MCF 10A (cell line): ENCODE measurements at regions not wholly inside any gene's neighbourhood (a gene's known extent, or its start where the extent isn't known, plus 50 kb on each side); places are given as distances from the start of the nearest gene placed in this dataset.

Experiments
- BruUV-seq: library from RNA; stranded (reverse); fragments of 400-500 nt; replicated peaks from 2 replicates; lab custom pipeline; 2021; lab: Mats Ljungman, UMichigan
- CTCF ChIA-PET: fragments of 300-600 bp; sonication (Branson Sonifier 250); formaldehyde crosslinking; extraction: SDS; loops from one replicate; lab custom pipeline; 2021; ENCODE audit warnings: antibody characterized with exemption, inconsistent platforms; lab: Yijun Ruan, JAX
- POLR2A ChIA-PET: fragments of 300-600, 350-650 bp; sonication (Branson Sonifier 250); formaldehyde crosslinking; extraction: SDS; loops from one replicate; lab custom pipeline; 2020; ENCODE audit warnings: antibody characterized with exemption, inconsistent platforms; lab: Yijun Ruan, JAX
- DNase-seq: peaks from one replicate; pipeline ENCODE4 v3.0.0-alpha.2; 2018; ENCODE audit not compliant: unreplicated experiment
- H3K27ac Mint-ChIP-seq: one replicate; pipeline ENCODE4 v1.8.0; 2022; ENCODE audit warnings: mild to moderate bottlenecking, low read depth, mixed read lengths; ENCODE audit not compliant: unreplicated experiment
- H3K27me3 Mint-ChIP-seq: one replicate; pipeline ENCODE4 v1.8.0; 2022; ENCODE audit warnings: mixed read lengths; ENCODE audit not compliant: insufficient read depth, unreplicated experiment
- H3K36me3 Mint-ChIP-seq: one replicate; pipeline ENCODE4 v1.8.0; 2022; ENCODE audit warnings: mild to moderate bottlenecking, moderate library complexity, mixed read lengths; ENCODE audit not compliant: insufficient read depth, unreplicated experiment
- H3K4me1 Mint-ChIP-seq: one replicate; pipeline ENCODE4 v1.8.0; 2022; ENCODE audit warnings: mixed read lengths; ENCODE audit not compliant: insufficient read depth, unreplicated experiment
- H3K4me3 Mint-ChIP-seq: one replicate; pipeline ENCODE4 v1.8.0; 2022; ENCODE audit warnings: mild to moderate bottlenecking, moderate library complexity, mixed read lengths; ENCODE audit not compliant: unreplicated experiment
- H3K9me3 Mint-ChIP-seq: one replicate; pipeline ENCODE4 v1.8.0; 2022; ENCODE audit warnings: mixed read lengths; ENCODE audit not compliant: unreplicated experiment
- intact Hi-C: fragments of 100-400 bp; cut with micrococcal nuclease; formaldehyde crosslinking; loops from 2 replicates; pipeline ENCODE4 v1.14.1; 2022
- TF ChIP-seq, protein P1 (sequence below): fragments of 200-600 bp; IDR thresholded peaks from one replicate; pipeline ENCODE4 v1.8.0; 2022; ENCODE audit warnings: antibody characterized with exemption, mild to moderate bottlenecking; ENCODE audit not compliant: unreplicated experiment

- no peaks in the 10 kb centered on the region for H3K36me3 Mint-ChIP-seq
- no peak overlapping the region for H3K27ac Mint-ChIP-seq
- ChIA-PET CTCF (interaction anchor here (0.5 to 2.1 kb wide), 4 partner anchors 168 to 388 kb away, joined by 3 to 7 read pairs (median 4); no protein-coding TSS in a partner anchor), POLR2A (interaction anchor here (0.9 to 1.4 kb wide), 2 partner anchors 10 to 11 kb away, joined by 3 to 4 read pairs; no protein-coding TSS in a partner anchor)
- no peak overlapping the region for H3K4me3 Mint-ChIP-seq
- peak; percentile 27 for DNase-seq
- H3K4me1 Mint-ChIP-seq, result peaks cover 24% of the 10 kb centered on the region
- H3K9me3 Mint-ChIP-seq, result peaks cover 7% of the 10 kb centered on the region
- intact Hi-C loops, result no loop called here
- H3K27me3 Mint-ChIP-seq, result no peaks in the 10 kb centered on the region
- TF ChIP-seq, protein P1, sequence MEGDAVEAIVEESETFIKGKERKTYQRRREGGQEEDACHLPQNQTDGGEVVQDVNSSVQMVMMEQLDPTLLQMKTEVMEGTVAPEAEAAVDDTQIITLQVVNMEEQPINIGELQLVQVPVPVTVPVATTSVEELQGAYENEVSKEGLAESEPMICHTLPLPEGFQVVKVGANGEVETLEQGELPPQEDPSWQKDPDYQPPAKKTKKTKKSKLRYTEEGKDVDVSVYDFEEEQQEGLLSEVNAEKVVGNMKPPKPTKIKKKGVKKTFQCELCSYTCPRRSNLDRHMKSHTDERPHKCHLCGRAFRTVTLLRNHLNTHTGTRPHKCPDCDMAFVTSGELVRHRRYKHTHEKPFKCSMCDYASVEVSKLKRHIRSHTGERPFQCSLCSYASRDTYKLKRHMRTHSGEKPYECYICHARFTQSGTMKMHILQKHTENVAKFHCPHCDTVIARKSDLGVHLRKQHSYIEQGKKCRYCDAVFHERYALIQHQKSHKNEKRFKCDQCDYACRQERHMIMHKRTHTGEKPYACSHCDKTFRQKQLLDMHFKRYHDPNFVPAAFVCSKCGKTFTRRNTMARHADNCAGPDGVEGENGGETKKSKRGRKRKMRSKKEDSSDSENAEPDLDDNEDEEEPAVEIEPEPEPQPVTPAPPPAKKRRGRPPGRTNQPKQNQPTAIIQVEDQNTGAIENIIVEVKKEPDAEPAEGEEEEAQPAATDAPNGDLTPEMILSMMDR, result no peak
- BruUV-seq, result no TSS peak
These were observed 86.3 kb upstream of the PELI1 start for GRCh38 chr2:64230540-64230939.

GRCh38 chr2:64232266-64232665, 88.0 kb upstream of the PELI1 start:
- TF ChIP-seq, protein P1, result no peak
- H3K9me3 Mint-ChIP-seq, result peaks cover 7% of the 10 kb centered on the region
- H3K4me3 Mint-ChIP-seq, result no peak overlapping the region
- CTCF ChIA-PET, result interaction anchor here (0.6 to 1.4 kb wide), 2 partner anchors 9 to 49 kb away, joined by 3 read pairs; no protein-coding TSS in a partner anchor
- POLR2A ChIA-PET, result no interaction called here
- peaks cover 20% of the 10 kb centered on the region for H3K4me1 Mint-ChIP-seq
- BruUV-seq, result no TSS peak
- intact Hi-C loops, result no loop called here
- no peak for DNase-seq
- no peak overlapping the region for H3K27ac Mint-ChIP-seq
- H3K36me3 Mint-ChIP-seq, result no peaks in the 10 kb centered on the region
- no peaks in the 10 kb centered on the region for H3K27me3 Mint-ChIP-seq

DNA sequence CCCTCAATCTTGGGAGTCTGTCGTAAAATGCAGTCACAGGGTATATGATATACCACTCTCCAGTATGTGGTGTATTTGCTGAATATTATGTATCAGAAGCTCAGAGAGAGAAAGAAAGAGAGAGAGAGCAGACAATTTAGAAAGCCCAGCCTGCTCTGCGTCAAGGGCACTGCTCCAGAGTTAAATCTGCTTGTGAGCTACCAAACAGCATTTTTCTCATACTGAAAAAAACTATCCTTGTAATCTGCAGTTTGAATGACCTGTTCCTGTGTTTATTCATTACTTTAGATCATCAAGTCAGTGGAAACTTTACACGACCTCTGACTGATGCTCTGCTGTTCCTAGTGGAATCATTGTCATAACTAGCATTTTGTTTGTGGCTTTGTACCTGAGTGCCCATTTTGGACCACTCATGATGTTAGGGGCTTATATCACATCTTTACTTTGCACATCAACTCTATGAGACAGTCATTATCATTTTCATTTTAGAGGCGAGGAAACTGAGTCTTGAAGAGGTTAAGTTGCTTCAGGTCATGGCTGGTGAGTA, 89.2 kb upstream of the PELI1 start:
- no peak overlapping the region for H3K4me3 Mint-ChIP-seq
- peaks cover 7% of the 10 kb centered on the region for H3K9me3 Mint-ChIP-seq
- ChIA-PET POLR2A (no interaction called here), CTCF (interaction anchor here (0.6 to 1.0 kb wide), 2 partner anchors 11 to 58 kb away, joined by 3 read pairs; no protein-coding TSS in a partner anchor)
- H3K36me3 Mint-ChIP-seq, result no peaks in the 10 kb centered on the region
- H3K4me1 Mint-ChIP-seq, result peaks cover 13% of the 10 kb centered on the region
- intact Hi-C loops, result no loop called here
- BruUV-seq, result no TSS peak
- TF ChIP-seq, protein P1, result no peak
- DNase-seq, result no peak
- no peak overlapping the region for H3K27ac Mint-ChIP-seq
- H3K27me3 Mint-ChIP-seq, result no peaks in the 10 kb centered on the region

DNA sequence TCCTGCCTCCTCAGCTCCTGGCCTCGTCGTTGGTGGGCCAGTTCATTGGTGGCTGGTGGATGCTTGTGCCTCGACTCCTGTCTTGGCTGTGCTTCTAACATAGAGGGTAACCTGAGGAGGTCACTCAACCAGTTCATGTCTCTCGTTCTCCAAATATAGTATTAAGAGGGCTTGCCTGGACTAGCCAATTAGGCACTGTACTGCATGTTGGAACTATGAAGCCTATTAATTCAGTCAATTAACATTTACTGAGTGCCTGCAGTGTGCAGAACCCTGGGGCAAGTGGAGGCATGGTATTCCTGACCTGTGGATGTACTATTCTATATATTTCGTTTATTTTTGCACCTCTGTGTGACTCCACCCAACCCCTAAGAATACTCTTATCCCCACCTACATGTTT, 89.9 kb upstream of the PELI1 start:
- H3K4me3 Mint-ChIP-seq, result no peak overlapping the region
- intact Hi-C loops, result no loop called here
- no peaks in the 10 kb centered on the region for H3K36me3 Mint-ChIP-seq
- H3K27me3 Mint-ChIP-seq, result no peaks in the 10 kb centered on the region
- no peak for DNase-seq
- peaks cover 7% of the 10 kb centered on the region for H3K9me3 Mint-ChIP-seq
- H3K27ac Mint-ChIP-seq, result no peak overlapping the region
- H3K4me1 Mint-ChIP-seq, result peaks cover 13% of the 10 kb centered on the region
- TF ChIP-seq, protein P1, result no peak
- BruUV-seq, result no TSS peak
- ChIA-PET POLR2A (no interaction called here), CTCF (no interaction called here)
